ENCODE measurements at regions not wholly inside any gene's neighbourhood (a gene's known extent, or its start where the extent isn't known, plus 50 kb on each side); places are given as distances from the start of the nearest gene placed in this dataset.

DNA sequence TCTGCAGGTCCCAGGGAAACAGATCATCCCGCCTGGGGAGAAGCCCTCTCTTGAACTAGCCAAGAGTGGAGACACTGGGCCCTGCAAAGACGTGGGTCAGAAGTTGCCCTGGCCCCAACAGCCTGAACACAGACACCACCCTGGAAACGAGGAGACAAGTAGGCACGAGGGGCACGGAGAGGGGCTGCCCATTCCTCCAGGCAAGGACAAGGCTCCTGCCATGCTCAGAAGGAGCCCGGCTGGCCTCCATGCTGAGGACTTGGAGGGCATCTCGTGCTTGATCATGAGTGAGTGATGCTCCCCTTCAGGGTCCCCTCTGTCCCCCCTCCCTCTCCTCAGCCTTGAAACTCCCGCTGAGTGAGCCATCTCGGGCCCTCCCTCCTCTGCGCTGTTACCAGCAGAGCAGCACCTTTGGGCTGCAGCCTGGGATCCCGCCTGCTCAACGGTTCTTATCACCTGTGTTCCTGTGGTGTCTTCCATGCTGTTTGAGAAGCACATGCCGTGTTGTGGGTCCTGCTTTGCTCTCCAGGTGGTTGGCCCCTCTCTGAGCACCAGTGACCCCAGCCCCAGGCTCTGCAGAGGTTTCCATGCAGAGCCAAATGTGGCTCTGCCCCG is 544.3 kb downstream of the TCERG1L start:
- Histone ChIP-seq H3K4me2 (ENCODE audit: low read length) (no peak overlapping the region), H2AFZ (ENCODE audit: low read length) (no peak overlapping the region), H4K20me1 (ENCODE audit: low read length) (no peaks in the 10 kb centered on the region), H3K27ac (ENCODE audit: low read length) (no peak overlapping the region), H3K9ac (ENCODE audit: low read length) (no peak overlapping the region), H3K4me1 (ENCODE audit: insufficient read depth, low read length) (no peaks in the 10 kb centered on the region), H3K79me2 (ENCODE audit: low read length) (no peaks in the 10 kb centered on the region), H3F3A (ENCODE audit: low read length, unreplicated experiment) (no peaks in the 10 kb centered on the region), H3K9me2 (replicated peaks; ENCODE audit: low read length) (no peaks in the 10 kb centered on the region), H3K36me3 (ENCODE audit: low read depth, low read length) (no peaks in the 10 kb centered on the region), H3K4me3 (ENCODE audit: low read length) (no peak overlapping the region), H3K27me3 (ENCODE audit: low read length) (no peaks in the 10 kb centered on the region), H3K9me3 (ENCODE audit: low read length) (no peaks in the 10 kb centered on the region)
- TF ChIP-seq, protein P1, sequence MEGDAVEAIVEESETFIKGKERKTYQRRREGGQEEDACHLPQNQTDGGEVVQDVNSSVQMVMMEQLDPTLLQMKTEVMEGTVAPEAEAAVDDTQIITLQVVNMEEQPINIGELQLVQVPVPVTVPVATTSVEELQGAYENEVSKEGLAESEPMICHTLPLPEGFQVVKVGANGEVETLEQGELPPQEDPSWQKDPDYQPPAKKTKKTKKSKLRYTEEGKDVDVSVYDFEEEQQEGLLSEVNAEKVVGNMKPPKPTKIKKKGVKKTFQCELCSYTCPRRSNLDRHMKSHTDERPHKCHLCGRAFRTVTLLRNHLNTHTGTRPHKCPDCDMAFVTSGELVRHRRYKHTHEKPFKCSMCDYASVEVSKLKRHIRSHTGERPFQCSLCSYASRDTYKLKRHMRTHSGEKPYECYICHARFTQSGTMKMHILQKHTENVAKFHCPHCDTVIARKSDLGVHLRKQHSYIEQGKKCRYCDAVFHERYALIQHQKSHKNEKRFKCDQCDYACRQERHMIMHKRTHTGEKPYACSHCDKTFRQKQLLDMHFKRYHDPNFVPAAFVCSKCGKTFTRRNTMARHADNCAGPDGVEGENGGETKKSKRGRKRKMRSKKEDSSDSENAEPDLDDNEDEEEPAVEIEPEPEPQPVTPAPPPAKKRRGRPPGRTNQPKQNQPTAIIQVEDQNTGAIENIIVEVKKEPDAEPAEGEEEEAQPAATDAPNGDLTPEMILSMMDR (conservative IDR thresholded peaks at IDR 0.05; ENCODE audit: low read depth, low read length) = no peak
- TF ChIP-seq EZH2phosphoT487 (IDR thresholded peaks at IDR 0.05; ENCODE audit: borderline replicate concordance, low read length) (no peak), EZH2 (IDR thresholded peaks at IDR 0.05; ENCODE audit: low read length, unreplicated experiment) (no peak)
- no TSS peak for BruUV-seq (replicated peaks)
- intact Hi-C loops (cut with micrococcal nuclease) = no loop called here
- DNase-seq (no peak), ATAC-seq (no peak)
- ChIA-PET POLR2A (ENCODE audit: unreplicated experiment) (no interaction called here), CTCF (no interaction called here)

DNA sequence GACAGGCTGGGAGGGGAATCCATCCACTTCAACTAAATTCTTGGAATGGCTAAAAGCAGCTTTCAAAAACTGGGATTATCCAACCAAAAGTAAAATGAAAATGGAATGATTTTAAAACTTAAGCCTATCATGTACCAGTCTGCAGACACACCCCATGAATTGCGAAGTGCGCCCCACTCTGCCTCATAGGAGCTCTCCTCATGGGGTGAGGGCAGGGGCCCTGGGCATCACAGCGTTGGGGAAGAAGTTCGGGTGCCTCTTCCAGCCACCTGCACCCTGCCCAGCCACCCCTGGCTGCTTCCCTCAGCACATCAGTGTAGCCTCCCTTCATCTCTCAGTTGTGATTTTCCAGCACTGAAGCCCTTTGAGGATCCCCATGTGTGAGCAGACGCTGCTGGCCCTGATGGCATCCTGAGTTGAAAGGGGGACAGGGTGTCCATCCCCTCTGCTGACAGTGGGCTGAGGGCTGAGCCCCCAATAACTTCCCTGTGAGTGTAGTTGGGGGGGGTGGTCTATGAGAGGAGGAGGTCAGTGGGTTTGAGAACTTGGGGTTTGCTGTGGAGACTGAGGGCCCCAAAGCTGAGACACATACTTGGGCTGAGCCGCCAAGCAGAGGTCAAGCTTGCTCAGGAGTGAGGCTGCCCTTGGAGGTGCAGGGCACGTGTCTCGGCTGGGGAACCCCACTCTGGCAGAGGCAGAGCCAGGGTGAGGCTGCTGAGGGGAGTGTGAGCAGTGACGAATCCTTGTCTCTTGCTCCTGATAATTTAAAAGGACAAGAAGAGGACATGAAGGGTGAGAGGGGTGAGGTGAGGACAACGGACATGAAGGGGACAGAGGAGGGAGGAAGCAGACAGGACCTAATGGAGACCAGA is 542.1 kb downstream of the TCERG1L start:
- Histone ChIP-seq H3K36me3 (ENCODE audit: low read depth, low read length) (no peaks in the 10 kb centered on the region), H3K9me2 (replicated peaks; ENCODE audit: low read length) (no peaks in the 10 kb centered on the region), H3F3A (ENCODE audit: low read length, unreplicated experiment) (no peaks in the 10 kb centered on the region), H3K4me3 (ENCODE audit: low read length) (no peak overlapping the region), H3K4me1 (ENCODE audit: insufficient read depth, low read length) (no peaks in the 10 kb centered on the region), H3K9ac (ENCODE audit: low read length) (no peak overlapping the region), H3K4me2 (ENCODE audit: low read length) (no peak overlapping the region), H3K27ac (ENCODE audit: low read length) (no peak overlapping the region), H4K20me1 (ENCODE audit: low read length) (no peaks in the 10 kb centered on the region), H3K79me2 (ENCODE audit: low read length) (no peaks in the 10 kb centered on the region), H2AFZ (ENCODE audit: low read length) (no peak overlapping the region), H3K27me3 (ENCODE audit: low read length) (no peaks in the 10 kb centered on the region), H3K9me3 (ENCODE audit: low read length) (no peaks in the 10 kb centered on the region)
- intact Hi-C loops (cut with micrococcal nuclease) = no loop called here
- DNase-seq (no peak), ATAC-seq (no peak)
- ChIA-PET CTCF (no interaction called here), POLR2A (ENCODE audit: unreplicated experiment) (no interaction called here)
- no TSS peak for BruUV-seq (replicated peaks)
- TF ChIP-seq EZH2phosphoT487 (IDR thresholded peaks at IDR 0.05; ENCODE audit: borderline replicate concordance, low read length) (no peak), EZH2 (IDR thresholded peaks at IDR 0.05; ENCODE audit: low read length, unreplicated experiment) (no peak)
- TF ChIP-seq, protein P1 (conservative IDR thresholded peaks at IDR 0.05; ENCODE audit: low read depth, low read length) = no peak
